HL-60 (cell line): ENCODE measurements at regions not wholly inside any gene's neighbourhood (a gene's known extent, or its start where the extent isn't known, plus 50 kb on each side); places are given as distances from the start of the nearest gene placed in this dataset.

ENCODE experiments used
- CTCF ChIP-seq: IDR thresholded peaks from one replicate; pipeline ENCODE4 v1.5.1; 2011; ENCODE audit warnings: low read length, control low read depth, inconsistent platforms; ENCODE audit not compliant: insufficient read depth
- GABPA ChIP-seq: IDR thresholded peaks from 2 replicates; pipeline ENCODE4 v1.6.1; 2012; ENCODE audit warnings: low read depth
- POLR2AphosphoS5 ChIP-seq: IDR thresholded peaks from 2 replicates; pipeline ENCODE4 v1.6.1; 2012; ENCODE audit warnings: low read depth
- REST ChIP-seq: IDR thresholded peaks from 2 replicates; pipeline ENCODE4 v1.6.1; 2012; ENCODE audit warnings: low read depth; ENCODE audit not compliant: insufficient replicate concordance
- SPI1 ChIP-seq: IDR thresholded peaks from 2 replicates; pipeline ENCODE4 v1.6.1; 2012; ENCODE audit warnings: low read depth, mild to moderate bottlenecking, borderline replicate concordance

GRCh38 chr18:77407733-77408132 lies 158.1 kb downstream of the GALR1 start:
- TF ChIP-seq CTCF (no peak), GABPA (no peak), POLR2AphosphoS5 (no peak), SPI1 (no peak), REST (no peak)
